Central memory CD8-positive, alpha-beta T cell (primary cell): ENCODE measurements at regions not wholly inside any gene's neighbourhood (a gene's known extent, or its start where the extent isn't known, plus 50 kb on each side); places are given as distances from the start of the nearest gene placed in this dataset.

ENCODE experiments used
- ATAC-seq: fragments of 150-1000 bp; cut with Tn5 transposase; replicated peaks from 2 replicates; pipeline ENCODE4 v1.10.0; 2022; ENCODE audit warnings: mild to moderate bottlenecking, moderate FRiP score, moderate number of reproducible peaks; ENCODE audit not compliant: poor library complexity, severe bottlenecking; ENCODE audit errors: extremely low read depth
- DNase-seq, 2 donors: peaks; one replicate each; pipeline ENCODE4 v3.0.0; 2021; ENCODE audit warnings: low spot score in 2 of 2
- H3K27ac Mint-ChIP-seq: one replicate; pipeline ENCODE4 v1.8.0; 2022; ENCODE audit warnings: low read depth, mild to moderate bottlenecking, moderate library complexity, mixed read lengths
- H3K27me3 Mint-ChIP-seq: one replicate; pipeline ENCODE4 v1.8.0; 2022; ENCODE audit warnings: mixed read lengths
- H3K36me3 Mint-ChIP-seq: one replicate; pipeline ENCODE4 v1.8.0; 2022; ENCODE audit warnings: mild to moderate bottlenecking, moderate library complexity, mixed read lengths; ENCODE audit not compliant: insufficient read depth
- H3K4me1 Mint-ChIP-seq: one replicate; pipeline ENCODE4 v1.8.0; 2022; ENCODE audit warnings: mixed read lengths
- H3K4me3 Mint-ChIP-seq: one replicate; pipeline ENCODE4 v1.8.0; 2022; ENCODE audit warnings: mild to moderate bottlenecking, moderate library complexity, mixed read lengths
- H3K9me3 Mint-ChIP-seq: one replicate; pipeline ENCODE4 v1.8.0; 2022; ENCODE audit warnings: mixed read lengths

DNA sequence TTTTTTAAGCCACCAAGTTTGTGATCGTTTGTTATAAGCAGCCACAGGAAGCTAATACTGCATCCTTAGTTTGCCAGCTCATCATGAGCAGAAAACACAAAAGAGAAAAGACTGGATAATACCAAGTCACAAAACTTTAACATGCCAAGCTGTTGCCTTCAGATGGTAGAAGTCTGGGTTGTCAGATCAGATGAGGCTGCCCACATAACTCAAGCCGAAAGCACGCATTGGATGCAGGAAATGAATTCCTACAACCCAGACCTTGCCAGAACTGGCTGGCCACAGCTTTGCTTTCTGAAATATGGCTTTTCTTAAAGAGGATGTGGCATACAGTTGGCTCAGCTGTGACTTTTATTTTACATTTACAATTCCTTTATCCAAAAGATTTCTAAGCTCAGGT, 118.3 kb upstream of the NEO1 start:
- Mint-ChIP-seq H3K36me3 (no peaks in the 10 kb centered on the region), H3K4me1 (no peaks in the 10 kb centered on the region), H3K27ac (no peak overlapping the region), H3K4me3 (no peak overlapping the region), H3K9me3 (no peaks in the 10 kb centered on the region), H3K27me3 (peaks cover 81% of the 10 kb centered on the region)
- ATAC-seq: no peak
- no peak for DNase-seq

DNA sequence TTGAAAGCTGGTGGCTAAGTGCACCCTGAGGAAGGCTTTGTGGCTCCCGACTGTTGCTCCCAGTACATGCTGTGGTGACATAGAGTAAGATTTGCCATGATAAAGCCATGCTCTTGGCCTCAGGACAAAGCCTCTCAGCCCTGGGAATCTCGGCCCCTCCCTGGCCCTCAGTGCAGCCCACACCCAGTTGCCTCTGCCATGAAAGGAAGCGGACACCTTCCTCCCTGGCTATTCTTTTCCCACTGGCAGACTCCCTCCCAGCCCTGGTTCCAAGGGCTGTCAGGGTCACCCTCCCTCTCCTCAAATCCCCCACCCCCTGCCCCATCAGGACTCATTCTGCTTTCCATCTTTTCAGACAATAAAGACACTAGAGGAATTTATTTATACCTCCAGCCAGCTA, 119.8 kb upstream of the NEO1 start:
- Mint-ChIP-seq H3K36me3 (no peaks in the 10 kb centered on the region), H3K4me3 (no peak overlapping the region), H3K9me3 (no peaks in the 10 kb centered on the region), H3K4me1 (peaks cover 5% of the 10 kb centered on the region), H3K27ac (no peak overlapping the region), H3K27me3 (peaks cover 82% of the 10 kb centered on the region)
- no peak for ATAC-seq
- no peak for DNase-seq

DNA sequence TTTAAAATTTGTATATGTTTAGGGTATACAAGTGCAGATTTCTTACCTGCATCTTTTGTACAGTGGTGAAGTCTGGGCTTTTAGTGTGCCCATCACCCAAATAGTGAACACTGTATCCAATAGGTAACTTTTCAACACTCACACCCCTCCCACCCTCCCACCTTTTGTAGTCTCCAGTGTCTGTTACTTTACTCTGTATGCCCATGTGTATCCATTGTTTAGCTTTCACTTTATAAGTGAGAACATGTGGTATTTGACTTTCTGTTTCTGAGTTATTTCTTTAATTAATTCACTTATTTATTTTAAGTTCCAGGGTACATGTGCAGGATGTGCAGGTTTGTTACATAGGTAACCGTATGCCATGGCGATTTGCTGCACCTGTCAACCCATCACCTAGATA, 124.8 kb upstream of the NEO1 start:
- H3K27ac Mint-ChIP-seq: no peak overlapping the region
- no peaks in the 10 kb centered on the region for H3K36me3 Mint-ChIP-seq
- ATAC-seq (no peak), DNase-seq (no peak)
- H3K4me1 Mint-ChIP-seq: peaks cover 5% of the 10 kb centered on the region
- no peaks in the 10 kb centered on the region for H3K9me3 Mint-ChIP-seq
- H3K27me3 Mint-ChIP-seq: peaks cover 37% of the 10 kb centered on the region
- H3K4me3 Mint-ChIP-seq: no peak overlapping the region

DNA sequence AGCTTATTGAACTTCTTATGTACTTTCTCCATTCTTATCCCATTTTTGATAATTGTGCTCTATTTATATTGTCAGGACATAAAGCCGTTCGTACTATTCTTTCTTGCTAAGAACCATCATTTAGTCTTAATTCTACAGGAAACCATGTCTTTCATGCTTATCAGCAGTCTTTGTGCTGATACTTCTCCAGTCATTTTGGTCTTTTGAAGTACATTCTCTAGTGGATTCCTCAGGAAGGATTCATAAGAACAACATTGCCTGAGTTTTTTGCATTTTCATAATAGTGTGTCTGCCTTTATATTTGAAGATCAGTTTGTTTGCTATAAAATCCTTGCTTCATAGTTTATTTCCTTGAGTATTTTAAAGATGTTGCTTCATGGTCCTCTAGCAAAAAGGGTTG, 126.6 kb upstream of the NEO1 start:
- no peak for DNase-seq
- peaks cover 19% of the 10 kb centered on the region for H3K27me3 Mint-ChIP-seq

DNA sequence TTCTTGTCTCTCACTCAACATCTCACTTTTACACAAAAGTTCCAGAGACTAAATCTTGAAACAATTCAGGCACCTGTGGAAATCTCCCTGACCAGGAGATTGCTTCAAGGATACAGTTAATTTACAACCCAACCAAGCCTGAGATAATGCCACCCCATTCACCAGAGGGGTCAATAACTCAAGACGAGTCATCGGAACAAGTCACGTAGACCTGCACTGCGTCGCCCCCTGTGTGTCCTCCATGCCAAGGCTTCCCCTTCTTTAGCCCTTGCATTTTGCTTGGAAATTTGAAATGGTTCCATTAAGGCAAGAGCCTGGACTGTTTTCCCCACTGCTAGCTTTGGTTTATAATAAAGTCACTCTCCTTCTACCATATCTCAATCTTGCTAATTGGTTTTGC, 129.0 kb upstream of the NEO1 start:
- Mint-ChIP-seq H3K9me3 (no peaks in the 10 kb centered on the region), H3K4me1 (peaks cover 2% of the 10 kb centered on the region), H3K36me3 (no peaks in the 10 kb centered on the region), H3K4me3 (no peak overlapping the region), H3K27ac (no peak overlapping the region), H3K27me3 (peaks cover 2% of the 10 kb centered on the region)
- no peak for ATAC-seq
- DNase-seq: no peak

More for the DNA sequence above, 126.6 kb upstream of the NEO1 start:
- no peak for ATAC-seq
- H3K9me3 Mint-ChIP-seq: no peaks in the 10 kb centered on the region
- no peak overlapping the region for H3K4me3 Mint-ChIP-seq
- H3K36me3 Mint-ChIP-seq: no peaks in the 10 kb centered on the region
- H3K27ac Mint-ChIP-seq: no peak overlapping the region
- peaks cover 5% of the 10 kb centered on the region for H3K4me1 Mint-ChIP-seq

DNA sequence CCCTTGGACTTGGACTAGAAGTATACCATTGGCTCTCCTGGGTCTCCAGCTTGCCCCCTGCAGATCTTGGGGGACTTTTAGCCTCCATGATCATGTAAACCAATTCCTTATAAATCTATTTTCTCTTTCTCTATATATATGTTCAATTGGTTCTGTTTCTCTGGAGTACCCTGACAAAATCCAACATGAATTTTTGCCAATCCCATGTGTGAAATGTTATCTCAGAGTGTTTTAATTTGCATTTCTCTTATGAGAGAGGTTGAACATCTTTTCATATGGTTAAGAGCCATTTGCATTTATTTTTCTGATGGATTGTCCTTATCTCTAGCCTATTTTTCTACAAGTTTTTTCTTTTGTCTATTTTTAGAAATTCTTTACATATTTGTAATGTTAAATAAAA, 131.7 kb upstream of the NEO1 start:
- Mint-ChIP-seq H3K9me3 (no peaks in the 10 kb centered on the region), H3K27ac (no peak overlapping the region), H3K4me3 (no peak overlapping the region), H3K27me3 (no peaks in the 10 kb centered on the region), H3K36me3 (no peaks in the 10 kb centered on the region), H3K4me1 (no peaks in the 10 kb centered on the region)
- ATAC-seq: no peak
- DNase-seq: no peak

DNA sequence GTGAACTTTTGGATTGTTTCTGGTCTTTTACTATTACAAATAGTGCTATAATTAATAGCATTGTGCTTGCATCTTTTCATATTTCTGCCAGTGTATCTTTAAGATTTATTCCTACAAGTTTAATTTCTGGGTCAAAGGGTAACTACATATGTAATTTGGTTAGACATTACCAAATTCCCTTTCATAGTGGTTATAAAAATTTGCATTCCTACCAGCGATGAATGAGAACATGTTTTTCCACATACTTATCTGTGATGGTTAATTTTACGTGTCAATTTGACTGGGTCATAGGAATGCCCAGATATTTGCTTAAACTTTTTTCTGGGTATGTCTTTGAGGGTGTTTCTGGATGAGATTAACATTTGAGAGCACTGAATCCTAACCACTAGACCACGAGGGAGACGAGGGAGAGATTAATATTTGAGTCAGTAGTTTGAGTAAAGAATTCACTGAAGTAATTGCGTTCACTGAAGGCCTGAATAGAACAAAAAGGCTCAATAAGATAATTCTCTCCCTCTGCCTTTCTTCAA, 132.3 kb upstream of the NEO1 start:
- ATAC-seq (no peak), DNase-seq (no peak)
- Mint-ChIP-seq H3K27me3 (no peaks in the 10 kb centered on the region), H3K9me3 (no peaks in the 10 kb centered on the region), H3K27ac (no peak overlapping the region), H3K36me3 (no peaks in the 10 kb centered on the region), H3K4me3 (no peak overlapping the region), H3K4me1 (no peaks in the 10 kb centered on the region)

DNA sequence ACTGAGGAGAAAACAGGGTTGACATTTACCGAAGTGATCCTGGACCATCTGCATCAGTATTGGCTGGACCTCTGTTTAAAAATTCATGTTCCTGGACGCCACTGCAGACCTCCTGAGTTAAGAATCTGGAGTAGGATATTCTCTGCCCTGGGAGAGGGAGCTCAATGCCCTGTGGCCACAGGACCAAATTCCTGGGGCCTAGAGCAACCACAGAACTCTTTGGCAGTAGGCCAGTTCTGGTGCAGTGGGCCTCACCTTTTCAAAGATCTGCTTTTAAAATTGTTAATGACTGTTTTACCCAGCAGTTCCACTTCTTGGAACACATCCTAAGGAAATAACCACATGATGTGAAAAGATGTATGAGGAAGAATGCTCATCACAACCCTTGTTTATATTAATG, 133.3 kb upstream of the ADPGK start:
- H3K9me3 Mint-ChIP-seq: no peaks in the 10 kb centered on the region
- no peaks in the 10 kb centered on the region for H3K36me3 Mint-ChIP-seq
- no peak overlapping the region for H3K27ac Mint-ChIP-seq
- no peaks in the 10 kb centered on the region for H3K4me1 Mint-ChIP-seq
- H3K4me3 Mint-ChIP-seq: no peak overlapping the region
- no peak for DNase-seq
- ATAC-seq: no peak
- H3K27me3 Mint-ChIP-seq: peaks cover 4% of the 10 kb centered on the region

DNA sequence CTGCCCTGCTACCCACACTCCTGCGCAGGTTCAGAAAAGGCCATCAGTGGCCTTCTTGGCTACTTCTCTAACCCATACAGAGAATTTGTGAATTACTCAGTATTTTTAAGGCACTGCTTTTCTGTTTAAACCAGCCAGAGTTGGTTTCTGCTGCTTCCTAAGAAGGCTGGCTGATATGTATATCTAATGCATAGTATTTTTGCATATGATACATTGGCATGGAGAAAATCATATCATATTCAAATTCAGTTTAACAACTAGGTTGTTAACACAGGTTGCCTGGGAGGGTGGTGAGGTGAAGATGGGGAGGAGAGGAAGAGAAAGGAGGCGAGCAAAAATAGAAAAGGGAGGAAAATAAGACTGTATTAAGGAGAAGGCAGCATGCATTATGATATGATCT, 132.8 kb upstream of the ADPGK start:
- no peaks in the 10 kb centered on the region for H3K36me3 Mint-ChIP-seq
- no peak overlapping the region for H3K4me3 Mint-ChIP-seq
- H3K27ac Mint-ChIP-seq: no peak overlapping the region
- no peak for ATAC-seq
- H3K9me3 Mint-ChIP-seq: no peaks in the 10 kb centered on the region
- H3K27me3 Mint-ChIP-seq: peaks cover 8% of the 10 kb centered on the region
- H3K4me1 Mint-ChIP-seq: no peaks in the 10 kb centered on the region
- DNase-seq: no peak

DNA sequence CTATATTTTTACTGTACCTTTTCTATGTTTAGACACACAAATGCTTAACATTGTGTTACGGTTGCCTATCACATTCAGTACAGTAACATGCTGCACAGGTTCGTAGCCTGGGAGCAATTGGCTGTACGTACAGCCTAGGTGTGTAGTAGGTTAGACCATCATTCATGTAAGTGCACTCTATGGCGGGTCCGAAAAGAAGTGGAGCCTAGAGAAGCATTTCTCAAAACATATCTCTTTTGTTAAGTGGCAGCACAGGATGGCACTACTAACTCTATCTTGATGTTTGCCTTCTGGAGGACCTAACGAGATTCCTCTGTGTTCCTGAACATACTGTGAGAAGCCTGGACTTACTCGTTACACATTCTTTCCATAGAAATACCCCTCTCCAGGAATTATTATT, 132.3 kb upstream of the ADPGK start:
- ATAC-seq (no peak), DNase-seq (no peak)
- H3K4me1 Mint-ChIP-seq: no peaks in the 10 kb centered on the region
- H3K27me3 Mint-ChIP-seq: peaks cover 8% of the 10 kb centered on the region
- no peak overlapping the region for H3K4me3 Mint-ChIP-seq
- no peak overlapping the region for H3K27ac Mint-ChIP-seq
- H3K36me3 Mint-ChIP-seq: no peaks in the 10 kb centered on the region
- no peaks in the 10 kb centered on the region for H3K9me3 Mint-ChIP-seq

DNA sequence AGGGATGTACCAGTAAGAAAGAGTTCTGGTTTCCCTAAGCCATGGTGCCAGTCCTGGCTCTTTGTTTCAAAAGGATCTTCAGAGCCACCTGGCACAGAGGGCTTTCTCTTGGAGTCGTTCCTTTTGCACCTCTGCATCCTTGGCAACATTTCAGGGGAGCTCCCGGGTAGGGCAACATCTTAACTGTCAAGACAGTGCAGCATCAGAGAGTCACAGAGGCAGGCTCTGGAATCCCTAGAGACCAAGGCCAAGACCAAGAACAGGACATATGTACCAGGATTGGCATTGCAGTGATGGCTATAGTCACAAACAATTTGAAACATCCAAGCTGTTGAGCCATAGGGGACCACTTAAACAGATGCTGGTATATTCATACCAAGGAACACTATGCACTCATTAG, 129.4 kb upstream of the ADPGK start:
- H3K4me3 Mint-ChIP-seq: no peak overlapping the region
- no peaks in the 10 kb centered on the region for H3K36me3 Mint-ChIP-seq
- no peak for ATAC-seq

DNA sequence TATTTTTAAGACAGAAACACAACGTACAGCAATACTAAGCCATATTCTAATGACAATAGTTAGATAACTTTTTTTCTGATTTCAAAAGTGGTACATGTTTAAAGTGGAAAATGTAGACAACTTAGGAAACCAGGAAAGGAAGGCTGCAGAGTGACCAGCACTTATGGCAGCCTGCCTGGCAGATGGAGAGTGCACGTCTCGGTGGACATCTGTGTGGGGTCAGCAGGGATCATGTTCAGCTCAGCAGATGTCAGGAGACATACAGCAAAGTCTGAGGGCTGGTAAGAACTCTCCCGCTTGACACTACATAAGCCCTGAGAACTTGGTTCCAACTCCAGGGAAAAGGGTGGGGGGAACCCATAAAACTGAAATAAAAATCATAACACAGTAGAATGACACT, 128.6 kb upstream of the ADPGK start:
- DNase-seq (no peak), ATAC-seq (no peak)
- Mint-ChIP-seq H3K9me3 (no peaks in the 10 kb centered on the region), H3K36me3 (no peaks in the 10 kb centered on the region), H3K27me3 (peaks cover 8% of the 10 kb centered on the region), H3K27ac (no peak overlapping the region), H3K4me1 (peaks cover 5% of the 10 kb centered on the region), H3K4me3 (no peak overlapping the region)

More for the DNA sequence above, 129.4 kb upstream of the ADPGK start:
- H3K9me3 Mint-ChIP-seq: no peaks in the 10 kb centered on the region
- no peaks in the 10 kb centered on the region for H3K4me1 Mint-ChIP-seq
- H3K27ac Mint-ChIP-seq: no peak overlapping the region
- no peak for DNase-seq
- H3K27me3 Mint-ChIP-seq: peaks cover 8% of the 10 kb centered on the region

DNA sequence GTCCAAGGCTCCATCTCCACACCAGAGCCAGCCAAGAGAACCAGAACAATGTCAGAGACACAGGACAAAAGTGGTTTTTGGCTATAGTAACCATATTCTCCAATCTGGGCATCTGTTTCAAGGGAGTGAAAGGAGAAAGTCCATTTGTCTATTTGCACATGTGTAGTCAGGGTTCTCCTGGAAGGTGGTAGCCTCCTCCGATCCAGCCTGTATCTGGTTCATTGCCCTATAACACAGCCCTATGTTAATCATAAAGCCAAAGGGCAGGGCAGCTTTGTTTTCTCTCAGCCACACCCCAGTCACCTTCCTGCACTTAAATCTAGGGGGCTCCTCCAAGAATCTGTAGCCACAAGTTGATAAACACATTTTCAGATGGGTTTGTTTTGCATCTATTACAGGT, 128.1 kb upstream of the ADPGK start:
- no peak overlapping the region for H3K27ac Mint-ChIP-seq
- H3K27me3 Mint-ChIP-seq: peaks cover 8% of the 10 kb centered on the region
- H3K36me3 Mint-ChIP-seq: no peaks in the 10 kb centered on the region
- DNase-seq (no peak), ATAC-seq (no peak)
- peaks cover 5% of the 10 kb centered on the region for H3K4me1 Mint-ChIP-seq
- no peaks in the 10 kb centered on the region for H3K9me3 Mint-ChIP-seq
- H3K4me3 Mint-ChIP-seq: no peak overlapping the region

DNA sequence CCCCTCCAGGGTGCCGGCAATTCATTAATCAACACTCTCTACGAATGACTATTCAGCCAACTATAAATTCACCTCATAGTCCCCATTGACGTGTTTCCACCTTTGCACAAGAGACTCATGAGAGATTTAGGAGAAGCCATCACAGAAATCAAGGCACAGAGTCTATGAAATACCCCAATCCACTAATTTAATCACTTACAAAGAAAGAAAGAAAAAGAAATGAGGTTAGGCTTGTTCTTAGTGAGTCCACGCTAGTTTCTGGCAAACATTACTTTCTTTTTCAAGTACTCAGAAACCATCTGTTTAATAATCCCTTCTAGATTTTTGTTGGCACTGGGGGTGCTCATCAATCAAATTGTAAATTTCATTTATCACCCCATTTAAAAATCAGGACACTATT, 125.2 kb upstream of the ADPGK start:
- Mint-ChIP-seq H3K4me3 (no peak overlapping the region), H3K9me3 (no peaks in the 10 kb centered on the region), H3K4me1 (peaks cover 5% of the 10 kb centered on the region), H3K36me3 (no peaks in the 10 kb centered on the region), H3K27ac (no peak overlapping the region), H3K27me3 (peaks cover 8% of the 10 kb centered on the region)
- ATAC-seq: no peak
- DNase-seq: no peak
